GM19463 (cell line): ENCODE measurements at regions not wholly inside any gene's neighbourhood (a gene's known extent, or its start where the extent isn't known, plus 50 kb on each side); places are given as distances from the start of the nearest gene placed in this dataset.
"Not testable (repeated sequence)": the region's sequence is repeated elsewhere in the genome, so short reads cannot be mapped to it uniquely, and the experiment has no call there.

ENCODE experiments used
- ATAC-seq: cut with Tn5 transposase; IDR thresholded peaks from one replicate; pipeline ENCODE4 v1.9.1; 2021; ENCODE audit warnings: mild to moderate bottlenecking, moderate library complexity; ENCODE audit not compliant: unreplicated experiment

DNA sequence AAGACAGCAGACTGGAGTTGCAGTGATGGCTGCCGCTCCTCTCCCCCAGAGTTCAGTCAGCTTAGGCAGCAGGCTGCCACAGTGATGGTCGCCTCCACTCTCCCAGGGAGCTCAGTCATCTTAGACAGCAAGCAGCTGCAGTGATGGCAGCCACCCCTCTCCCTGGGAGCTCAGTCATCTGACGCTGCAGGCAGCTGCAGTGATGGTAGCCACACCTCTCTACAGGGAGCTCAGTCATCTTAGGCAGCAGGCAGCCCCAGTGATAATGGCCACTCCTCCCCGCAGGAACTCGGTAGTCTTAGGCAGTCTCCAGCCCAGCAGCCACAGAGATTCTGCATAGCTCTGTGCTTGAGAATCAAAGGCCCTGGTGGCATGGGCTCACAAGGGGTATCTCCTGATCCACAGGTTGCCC, 582.7 kb downstream of the DTWD2 start:
- no peak for ATAC-seq

- ATAC-seq, result no peak
Measured at GRCh38 chr5:118397236-118397635, 591.1 kb downstream of the DTWD2 start.

DNA sequence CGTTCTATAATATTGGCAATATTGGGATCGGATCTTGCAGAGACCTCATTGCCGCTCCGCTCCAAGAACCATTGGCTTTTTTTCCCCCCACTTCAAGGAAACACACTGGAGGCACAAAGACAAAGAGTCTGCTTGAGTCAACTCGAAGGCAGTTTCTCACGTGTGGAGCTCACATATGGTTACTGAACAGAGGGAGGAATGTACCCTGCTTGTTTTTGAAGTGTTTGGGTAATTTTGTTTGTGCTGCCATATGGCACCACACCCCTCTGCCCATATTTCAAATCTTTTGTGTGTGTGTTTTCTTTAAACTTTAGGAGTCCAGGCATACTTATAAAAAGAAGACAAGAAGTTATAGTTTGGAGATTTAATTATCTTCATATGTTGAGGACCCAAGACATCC, 595.9 kb downstream of the DTWD2 start:
- no peak for ATAC-seq

- not testable (repeated sequence) for ATAC-seq
Measured at GRCh38 chr5:118382931-118383330, 605.4 kb downstream of the DTWD2 start.

DNA sequence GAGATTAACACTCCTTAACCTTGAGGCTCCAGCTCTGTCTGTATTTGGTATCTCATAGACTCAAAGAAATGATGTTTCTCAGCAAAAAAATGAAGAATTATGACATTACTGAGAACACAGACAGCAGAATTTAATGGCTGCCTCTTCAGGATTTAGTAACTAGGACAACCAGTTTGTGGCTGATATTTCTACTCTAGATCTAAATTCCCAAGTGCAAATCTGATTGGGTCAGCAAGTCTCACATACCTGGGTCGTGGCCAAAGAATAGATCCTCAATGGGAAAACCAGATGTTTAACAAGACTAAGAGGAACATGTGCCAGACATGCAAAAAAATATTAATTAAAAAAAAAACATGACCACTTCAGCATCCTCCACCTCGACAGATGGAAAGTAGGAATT, 608.9 kb downstream of the DTWD2 start:
- no peak for ATAC-seq

GRCh38 chr5:118378959-118379358, 609.4 kb downstream of the DTWD2 start:
- no peak for ATAC-seq

DNA sequence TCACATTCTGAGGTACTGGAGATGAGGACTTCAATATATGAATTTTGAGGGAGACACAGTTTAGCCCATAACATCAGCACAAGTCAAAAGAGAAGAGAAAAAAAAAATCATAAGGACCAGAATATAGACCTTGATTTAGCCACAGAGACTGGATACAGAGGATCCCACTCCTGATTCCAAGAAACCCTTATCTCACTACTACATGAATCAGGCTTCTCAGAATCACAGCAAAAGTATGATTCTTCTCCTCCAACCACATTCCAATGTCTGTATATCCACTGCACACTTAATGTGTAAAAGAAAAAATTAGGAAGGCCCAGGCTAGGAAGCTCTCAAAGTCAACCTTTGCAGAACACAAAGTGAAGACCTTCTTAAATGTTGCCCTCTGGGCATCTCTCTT, 610.9 kb downstream of the DTWD2 start:
- ATAC-seq, result no peak

GRCh38 chr5:118371973-118372831, 616.1 kb downstream of the DTWD2 start:
- no peak for ATAC-seq

GRCh38 chr5:118366429-118366828, 621.9 kb downstream of the DTWD2 start:
- ATAC-seq, result no peak

- ATAC-seq, result no peak
Measured at GRCh38 chr5:118365718-118366117, 622.6 kb downstream of the DTWD2 start.

DNA sequence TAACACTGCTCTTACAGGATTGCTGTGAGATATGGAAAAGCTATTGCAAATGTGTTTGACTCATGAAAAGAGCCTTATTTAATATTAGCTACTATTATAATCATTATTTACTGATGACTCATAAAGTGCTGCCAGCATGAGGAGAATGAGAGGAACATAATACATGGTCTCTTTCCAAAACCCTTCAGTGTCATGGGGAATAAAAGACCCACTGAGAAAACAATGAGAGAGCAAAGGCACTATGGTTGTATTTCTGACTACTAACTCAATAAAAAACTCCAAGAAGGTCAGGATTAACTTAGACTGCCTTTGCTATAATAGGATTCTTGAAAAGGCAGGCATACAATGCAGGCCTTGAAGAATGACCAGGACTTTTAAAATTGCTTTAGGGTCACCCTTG, 633.5 kb downstream of the DTWD2 start:
- ATAC-seq, result no peak

GRCh38 chr5:118353970-118354369, 634.4 kb downstream of the DTWD2 start:
- ATAC-seq, result no peak

GRCh38 chr5:118336468-118336867, 651.9 kb downstream of the DTWD2 start:
- no peak for ATAC-seq

DNA sequence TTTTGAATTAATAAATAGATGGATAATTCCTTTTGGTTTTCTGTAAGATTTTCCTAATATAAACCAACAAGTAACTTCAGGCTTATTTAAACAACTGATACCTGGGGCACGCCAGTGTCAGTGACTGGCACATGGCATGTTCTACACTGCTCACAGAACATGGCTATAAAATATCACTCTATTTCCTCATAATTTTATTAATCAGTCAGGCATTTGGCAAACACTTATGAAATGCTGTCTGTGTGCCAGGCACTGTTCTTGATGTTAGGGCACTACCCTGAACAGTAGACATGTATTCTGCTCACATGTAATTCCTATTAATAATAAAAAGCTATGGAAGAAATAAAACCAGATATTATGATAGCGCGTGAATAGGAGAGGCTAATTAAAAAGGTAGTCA, 661.0 kb downstream of the DTWD2 start:
- no peak for ATAC-seq

DNA sequence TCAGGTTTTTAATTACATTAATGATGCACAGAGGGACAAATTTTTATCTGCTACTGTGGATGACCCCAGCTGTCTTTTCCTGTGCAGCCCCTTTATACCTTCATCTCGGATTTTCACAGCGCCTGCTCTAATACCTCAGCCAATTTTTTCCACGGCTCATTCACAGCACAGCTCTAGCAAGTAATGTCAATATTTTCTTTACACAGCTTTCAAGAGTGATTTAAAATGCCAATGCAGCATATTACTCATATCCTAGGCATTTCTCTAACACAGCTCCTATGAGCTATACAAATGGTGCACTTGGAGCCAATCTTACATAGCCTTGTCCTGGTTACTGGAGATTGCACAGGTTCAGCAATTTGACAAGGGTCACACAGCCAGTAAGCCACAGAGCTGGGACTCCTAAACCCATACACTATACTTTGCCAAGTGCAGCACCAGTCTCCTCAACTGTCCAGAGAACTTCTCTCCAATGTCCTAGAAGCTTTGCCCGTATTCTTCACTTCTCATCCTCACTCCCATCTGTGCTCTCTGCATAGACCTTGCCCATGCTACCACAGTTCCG, 661.8 kb downstream of the DTWD2 start:
- no peak for ATAC-seq

DNA sequence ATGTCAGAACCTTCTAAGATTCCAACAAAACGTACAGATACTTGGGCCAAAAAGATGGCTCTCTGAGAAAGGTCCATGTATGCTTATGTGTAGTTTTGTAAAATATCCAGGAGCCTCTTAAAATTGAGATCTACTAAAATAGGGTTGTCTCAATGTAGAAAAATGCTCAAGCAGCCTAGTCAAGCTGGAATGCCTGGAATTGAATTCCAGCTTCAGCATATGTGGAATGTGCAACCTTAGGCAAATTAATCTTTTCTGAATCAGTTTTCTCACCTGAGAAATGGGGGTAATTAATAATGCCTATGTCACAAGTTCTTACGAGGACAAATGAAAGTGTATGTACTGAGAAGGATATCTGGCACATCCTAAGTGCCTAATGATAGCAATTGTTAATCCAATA, 662.4 kb downstream of the DTWD2 start:
- no peak for ATAC-seq

DNA sequence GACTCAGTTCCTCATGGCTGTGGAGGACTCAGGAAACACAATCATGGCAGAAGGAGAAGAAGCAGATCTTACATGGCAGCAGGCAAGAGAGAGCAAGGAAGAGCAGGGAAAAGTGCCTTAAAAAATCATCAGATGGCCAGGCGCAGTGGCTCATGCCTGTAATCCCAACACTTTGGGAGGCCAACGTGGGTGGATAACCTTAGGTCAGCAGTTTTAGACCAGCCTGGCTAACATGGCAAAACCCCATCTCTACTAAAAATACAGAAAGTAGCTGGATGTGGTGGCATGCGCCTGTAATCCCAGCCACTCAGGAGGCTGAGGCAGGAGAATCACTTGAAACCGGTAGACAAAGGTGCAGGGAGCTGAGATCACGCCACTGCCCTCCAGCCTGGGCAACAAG, 664.6 kb downstream of the DTWD2 start:
- not testable (repeated sequence) for ATAC-seq

- ATAC-seq, result no peak
Measured at GRCh38 chr5:118321081-118321480, 667.3 kb downstream of the DTWD2 start.

DNA sequence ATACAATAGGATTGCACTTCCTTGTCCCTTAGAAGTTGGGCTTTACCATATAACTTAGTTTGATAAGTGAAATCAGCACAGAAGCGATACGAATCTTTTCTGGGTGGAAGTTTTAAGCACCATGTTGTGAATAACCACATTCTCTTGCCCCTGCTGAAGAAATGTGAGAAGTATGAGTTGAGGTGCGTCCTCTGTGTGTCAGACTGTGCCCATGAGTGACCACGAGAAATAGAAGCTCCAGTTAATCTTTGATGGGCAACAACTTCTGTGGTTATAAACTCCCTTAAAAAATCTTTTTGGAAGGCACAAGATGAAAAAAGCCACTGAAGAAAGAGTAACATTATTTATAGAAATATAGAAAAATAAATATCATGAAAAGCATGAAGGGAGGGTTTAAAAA, 668.2 kb downstream of the DTWD2 start:
- no peak for ATAC-seq

DNA sequence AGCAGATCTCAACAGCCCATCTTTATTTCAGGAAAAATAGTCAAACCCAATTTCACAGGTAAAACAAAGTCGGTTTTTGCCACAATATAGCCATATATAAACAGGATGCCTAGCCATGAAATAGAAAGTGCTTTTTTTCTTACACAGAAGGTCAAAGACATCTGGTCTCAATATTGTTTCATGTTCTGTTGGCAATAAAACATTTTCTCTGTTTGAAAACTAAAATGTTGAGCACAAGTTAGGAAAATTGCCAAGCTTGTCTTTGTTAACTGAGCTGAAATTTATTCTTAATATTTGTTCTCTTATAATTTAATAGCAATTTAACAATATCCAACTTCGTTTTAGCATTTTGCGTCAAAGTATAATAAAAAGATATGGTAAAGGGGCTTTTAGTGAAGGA, 673.4 kb downstream of the DTWD2 start:
- ATAC-seq, result no peak

DNA sequence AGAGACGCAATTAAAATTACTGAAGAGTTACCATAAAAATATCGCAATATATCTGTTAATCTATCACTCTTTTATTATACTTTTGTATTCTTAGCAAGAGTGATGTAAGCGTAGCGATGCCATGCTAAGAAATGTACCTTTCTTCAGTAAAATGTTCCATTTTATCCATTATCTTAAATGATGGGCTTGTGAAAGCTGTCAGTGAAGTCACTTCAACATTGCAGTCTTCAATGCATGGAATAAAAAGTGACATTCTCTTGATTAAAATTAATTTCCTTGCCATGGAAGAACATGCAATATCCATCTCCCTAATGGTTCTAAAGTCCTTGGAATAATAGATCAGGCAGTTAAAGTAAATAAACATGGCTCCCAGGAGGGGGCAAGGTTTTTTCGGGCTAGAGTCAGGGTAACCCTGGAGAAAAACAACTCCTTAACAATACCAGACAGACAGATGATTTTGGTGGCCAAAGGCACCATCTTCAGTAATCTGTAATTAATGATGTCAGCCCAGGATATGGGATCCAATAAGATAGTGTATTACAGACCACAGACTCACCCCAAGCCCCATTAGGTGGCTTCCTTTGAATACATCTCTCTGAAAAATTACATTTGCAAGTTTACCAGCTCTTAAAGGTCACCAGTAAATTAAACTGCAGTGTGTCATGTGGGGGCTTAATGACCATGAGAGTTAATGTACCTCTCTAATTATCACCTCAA, 677.1 kb downstream of the DTWD2 start:
- no peak for ATAC-seq

- no peak for ATAC-seq
Measured at GRCh38 chr5:118310401-118310800, 677.9 kb downstream of the DTWD2 start.
